HEK293 (cell line): ENCODE measurements at regions not wholly inside any gene's neighbourhood (a gene's known extent, or its start where the extent isn't known, plus 50 kb on each side); places are given as distances from the start of the nearest gene placed in this dataset.

Source experiments
- ZNF362 ChIP-seq: fragments of 450-650 bp; formaldehyde crosslinking; IDR thresholded peaks from 2 replicates; pipeline ENCODE4 v1.5.1; 2016; ENCODE audit warnings: missing biosample characterization, missing genetic modification characterization
- ZNF548 ChIP-seq: fragments of 450-650 bp; formaldehyde crosslinking; IDR thresholded peaks from 2 replicates; pipeline ENCODE4 v1.5.1; 2016; ENCODE audit warnings: missing biosample characterization, missing genetic modification characterization
- ZNF623 ChIP-seq: fragments of 450-650 bp; formaldehyde crosslinking; IDR thresholded peaks from 2 replicates; pipeline ENCODE4 v1.5.1; 2016; ENCODE audit warnings: missing biosample characterization, missing genetic modification characterization

- TF ChIP-seq ZNF548 (tag by site-specific recombination) = no peak
- no peak for TF ChIP-seq ZNF362 (tag by site-specific recombination)
- TF ChIP-seq ZNF623 (tag by site-specific recombination) = no peak
Observed at GRCh38 chr1:106676021-106676420, 380.5 kb upstream of the PRMT6 start.
